A673 (cell line): ENCODE measurements at regions not wholly inside any gene's neighbourhood (a gene's known extent, or its start where the extent isn't known, plus 50 kb on each side); places are given as distances from the start of the nearest gene placed in this dataset.
A peak's percentile ranks its signal among the peaks of the same experiment; 100 is the strongest.

Experiments used
- BruUV-seq: library from RNA; stranded (reverse); fragments of 400-500 nt; replicated peaks from 2 replicates; lab custom pipeline; 2021; lab: Mats Ljungman, UMichigan
- CTCF ChIA-PET: fragments of 300-600 bp; sonication (Branson Sonifier 250); formaldehyde crosslinking; loops from one replicate; lab custom pipeline; 2022; ENCODE audit warnings: antibody characterized with exemption; lab: Charles Lee
- POLR2A ChIA-PET: fragments of 300-600 bp; sonication (Branson Sonifier 250); formaldehyde crosslinking; loops from one replicate; lab custom pipeline; 2022; ENCODE audit warnings: antibody characterized with exemption; ENCODE audit not compliant: low non-redundant PET; lab: Charles Lee
- DNase-seq: peaks from one replicate; pipeline ENCODE4 v3.0.0-alpha.2; 2015; ENCODE audit warnings: low spot score
- H3K27ac ChIP-seq: fragments of 200-600 bp; sonication (generic); 2 replicates; pipeline ENCODE4 v1.5.1; 2016; ENCODE audit warnings: mixed run types, low read depth, mild to moderate bottlenecking, mixed read lengths, antibody characterized with exemption, low read length; ENCODE audit not compliant: poor library complexity, severe bottlenecking
- H3K27me3 ChIP-seq: fragments of 200-600 bp; sonication (generic); replicated peaks from 2 replicates; pipeline ENCODE4 v1.6.1; 2017; ENCODE audit warnings: mixed run types, low read depth, mild to moderate bottlenecking, mixed read lengths, antibody characterized with exemption, low read length; ENCODE audit not compliant: insufficient read depth, poor library complexity
- H3K36me3 ChIP-seq: fragments of 200-600 bp; sonication (generic); 2 replicates; pipeline ENCODE4 v1.6.1; 2016; ENCODE audit warnings: mixed run types, mild to moderate bottlenecking, mixed read lengths, antibody characterized with exemption, low read length; ENCODE audit not compliant: insufficient read depth, poor library complexity, severe bottlenecking
- H3K4me1 ChIP-seq: fragments of 200-600 bp; sonication (generic); 2 replicates; pipeline ENCODE4 v1.6.1; 2017; ENCODE audit warnings: mixed run types, mild to moderate bottlenecking, mixed read lengths, antibody characterized with exemption, low read length; ENCODE audit not compliant: insufficient read depth, poor library complexity, severe bottlenecking
- H3K4me3 ChIP-seq: fragments of 200-600 bp; sonication (generic); 2 replicates; pipeline ENCODE4 v1.5.1; 2016; ENCODE audit warnings: low read depth, mixed run types, mild to moderate bottlenecking, mixed read lengths, low read length; ENCODE audit not compliant: poor library complexity, severe bottlenecking
- H3K9me3 ChIP-seq: fragments of 200-600 bp; sonication (generic); 2 replicates; pipeline ENCODE4 v1.6.1; 2016; ENCODE audit warnings: mixed run types, low read depth, mild to moderate bottlenecking, mixed read lengths, antibody characterized with exemption, low read length; ENCODE audit not compliant: poor library complexity, severe bottlenecking
- CTCF ChIP-seq: fragments of 300-800, 200-600 bp; sonication (generic); conservative IDR thresholded peaks from 2 replicates; pipeline ENCODE4 v1.5.1; 2017; ENCODE audit warnings: low read depth, mild to moderate bottlenecking, antibody characterized with exemption, low read length, moderate library complexity, mixed read lengths
- EZH2 ChIP-seq: fragments of 200-600 bp; sonication (generic); IDR thresholded peaks from 2 replicates; pipeline ENCODE4 v1.6.1; 2017; ENCODE audit warnings: borderline replicate concordance, low read depth, mild to moderate bottlenecking, mixed read lengths, antibody characterized with exemption, low read length; ENCODE audit not compliant: poor library complexity, severe bottlenecking
- intact Hi-C: fragments of 100-400 bp; cut with micrococcal nuclease; formaldehyde crosslinking; loops from one replicate; pipeline ENCODE4 v1.10.0; 2022; ENCODE audit not compliant: unreplicated experiment

DNA sequence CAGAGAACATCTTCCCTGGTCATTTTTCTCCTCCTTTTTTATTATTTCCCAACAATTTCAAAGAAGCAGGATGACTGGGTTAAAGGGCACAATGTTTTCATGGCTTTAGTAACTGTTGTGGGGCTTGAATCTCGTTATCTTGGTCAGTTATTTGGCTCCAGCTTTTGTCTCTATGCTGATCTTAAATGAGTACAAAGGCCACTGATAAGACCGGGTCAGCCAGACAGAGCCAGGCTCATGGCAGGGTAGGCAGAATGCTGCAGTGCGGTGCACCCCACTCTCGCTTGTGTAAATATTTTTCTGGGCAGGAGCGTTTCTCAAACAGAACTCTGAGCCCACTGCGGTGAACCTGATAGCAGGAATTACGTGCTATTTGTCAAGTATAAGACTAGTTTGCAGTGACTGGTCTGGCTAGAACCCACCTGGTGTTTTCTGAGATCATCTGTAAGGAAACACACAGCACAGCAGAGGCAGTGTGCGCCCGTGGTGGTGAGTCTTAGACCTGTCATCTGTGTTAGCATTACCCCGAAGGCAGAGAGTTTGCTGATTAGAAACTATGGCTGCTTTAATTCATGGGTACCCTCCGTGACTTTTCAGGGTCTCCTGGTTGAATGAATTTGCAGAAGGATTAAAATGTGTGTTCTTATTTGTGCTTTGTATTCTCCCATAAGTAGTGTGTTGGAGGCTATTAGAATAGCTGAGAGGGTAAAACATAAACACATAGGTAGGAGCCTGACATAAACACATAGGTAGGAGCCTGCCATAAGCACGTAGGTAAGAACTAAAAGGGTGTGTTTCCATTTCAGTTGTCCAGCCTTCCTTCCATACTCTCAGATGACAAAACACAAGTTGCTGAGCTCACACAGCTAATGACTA, 158.6 kb upstream of the DMRT1 start:
- ChIA-PET POLR2A (no interaction called here), CTCF (no interaction called here)
- Histone ChIP-seq H3K4me3 (no peak overlapping the region), H3K27ac (no peak overlapping the region), H3K27me3 (no peaks in the 10 kb centered on the region), H3K36me3 (no peaks in the 10 kb centered on the region), H3K9me3 (no peaks in the 10 kb centered on the region), H3K4me1 (peaks cover 11% of the 10 kb centered on the region)
- intact Hi-C loops = no loop called here
- BruUV-seq = no TSS peak
- TF ChIP-seq EZH2 = no peak
- TF ChIP-seq CTCF = no peak
- no peak for DNase-seq

DNA sequence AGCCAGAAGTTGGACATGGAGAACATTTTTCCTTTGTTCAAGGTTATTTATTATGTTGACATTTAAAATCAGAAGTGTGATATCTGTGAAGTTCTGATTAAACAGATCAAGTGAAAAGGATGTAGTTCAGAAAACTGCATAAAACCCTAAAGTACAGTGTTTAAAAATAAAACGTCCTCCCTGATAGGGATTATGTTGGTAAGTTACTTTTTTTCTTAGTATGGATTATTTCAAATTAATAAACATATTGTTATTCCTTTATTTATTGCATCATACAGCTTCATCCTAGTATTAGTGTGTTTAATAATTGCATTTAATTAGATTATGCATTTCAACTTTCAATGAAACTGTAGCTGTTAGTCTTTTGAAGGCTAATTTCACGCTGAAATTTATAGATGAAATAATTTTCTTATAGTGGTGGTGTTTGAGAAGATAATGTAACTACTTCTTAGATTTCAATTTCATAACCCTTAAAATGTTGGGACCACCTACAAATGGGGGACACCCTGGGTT, 157.9 kb upstream of the DMRT1 start:
- BruUV-seq = no TSS peak
- TF ChIP-seq CTCF (no peak), EZH2 (no peak)
- POLR2A ChIA-PET = interaction anchor here (0.5 kb wide), 1 partner anchor 10 kb away, joined by 3 read pairs; no protein-coding TSS in a partner anchor
- no peak overlapping the region for H3K4me3 ChIP-seq
- H3K9me3 ChIP-seq = no peaks in the 10 kb centered on the region
- no peak for DNase-seq
- no peaks in the 10 kb centered on the region for H3K36me3 ChIP-seq
- H3K27me3 ChIP-seq = no peaks in the 10 kb centered on the region
- intact Hi-C loops = no loop called here
- CTCF ChIA-PET = no interaction called here
- H3K4me1 ChIP-seq = peaks cover 11% of the 10 kb centered on the region
- H3K27ac ChIP-seq = no peak overlapping the region

DNA sequence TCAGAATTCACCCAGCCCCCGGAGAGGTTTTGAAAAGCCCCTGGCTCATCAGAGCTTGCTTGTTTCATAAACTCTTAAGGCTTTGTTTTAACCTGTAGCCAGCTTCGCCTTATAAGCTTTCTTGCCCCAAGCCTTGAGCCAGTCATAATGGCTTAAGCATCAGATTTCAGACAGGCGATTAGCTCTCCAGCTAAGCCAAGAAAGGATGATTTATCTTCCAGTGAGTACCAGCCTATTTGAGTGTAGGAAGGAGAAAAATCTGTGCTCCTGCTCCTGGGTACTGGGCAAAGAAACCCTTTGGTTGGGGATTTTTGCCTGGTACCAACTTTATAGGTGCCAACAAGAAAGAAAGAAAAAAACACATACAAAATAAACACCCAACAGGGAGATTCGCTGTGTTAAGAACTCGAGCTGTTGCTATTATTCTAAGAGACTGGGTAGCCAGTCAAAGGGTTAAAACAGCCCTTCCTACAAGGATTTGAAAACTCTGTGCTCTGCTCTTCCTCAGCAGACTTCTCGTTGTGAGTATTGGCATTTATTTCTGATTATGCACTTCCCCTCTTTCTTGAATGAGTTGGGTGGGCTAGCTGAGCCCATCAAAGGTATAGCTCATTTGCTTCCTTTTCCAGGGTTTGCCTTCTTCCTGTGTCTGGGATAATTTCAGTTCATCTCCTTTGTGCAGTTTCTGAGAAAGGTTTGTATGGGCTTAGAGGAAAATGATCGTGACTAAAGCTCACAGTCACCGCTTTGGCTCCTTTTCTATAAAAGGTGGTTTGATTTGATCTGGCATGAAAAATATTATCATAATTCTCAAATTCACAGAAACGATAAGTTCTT, 157.2 kb upstream of the DMRT1 start:
- no peak for TF ChIP-seq EZH2
- TF ChIP-seq CTCF = no peak
- BruUV-seq = no TSS peak
- POLR2A ChIA-PET = interaction anchor here (0.5 to 1.0 kb wide), 2 partner anchors 11 to 23 kb away, joined by 3 read pairs; no protein-coding TSS in a partner anchor
- peak; percentile 57 for DNase-seq
- H3K9me3 ChIP-seq = no peaks in the 10 kb centered on the region
- no peak overlapping the region for H3K27ac ChIP-seq
- peaks cover 11% of the 10 kb centered on the region for H3K4me1 ChIP-seq
- peak overlapping the region; percentile 6 for H3K4me3 ChIP-seq
- H3K36me3 ChIP-seq = no peaks in the 10 kb centered on the region
- H3K27me3 ChIP-seq = no peaks in the 10 kb centered on the region
- intact Hi-C loops = no loop called here
- CTCF ChIA-PET = no interaction called here
